Natural killer cell (primary cell): ENCODE measurements at regions not wholly inside any gene's neighbourhood (a gene's known extent, or its start where the extent isn't known, plus 50 kb on each side); places are given as distances from the start of the nearest gene placed in this dataset.

Source experiments
- ATAC-seq, 3 donors: fragments of 150-1000 bp in 2 of 3; fragments of 200-7000 bp in 1 of 3; cut with Tn5 transposase; 1 replicate in 1 of 3; 2 replicates in 2 of 3; pipeline ENCODE4 v1.10.0; 2021; ENCODE audit warnings: mild to moderate bottlenecking in 2 of 3, moderate library complexity in 2 of 3
- DNase-seq, 2 donors: peaks; one replicate each; pipeline versions ENCODE4 v3.0.0 to v3.0.0-alpha.2; 2013 to 2021; ENCODE audit warnings: mixed read lengths in 1 of 2
- H3K27ac ChIP-seq: one replicate; pipeline ENCODE4 v1.5.1; 2013; ENCODE audit warnings: mild to moderate bottlenecking, low read length
- H3K27me3 ChIP-seq: one replicate; pipeline ENCODE4 v1.6.1; 2013; ENCODE audit warnings: low read length; ENCODE audit not compliant: control insufficient read depth, insufficient read depth
- H3K36me3 ChIP-seq: one replicate; pipeline ENCODE4 v1.6.1; 2013; ENCODE audit warnings: low read length; ENCODE audit not compliant: control insufficient read depth, insufficient read depth
- H3K4me1 ChIP-seq: one replicate; pipeline ENCODE4 v1.6.1; 2013; ENCODE audit warnings: low read length; ENCODE audit not compliant: control insufficient read depth, insufficient read depth
- H3K4me3 ChIP-seq: one replicate; pipeline ENCODE4 v1.5.1; 2013; ENCODE audit warnings: low read length
- H3K9me3 ChIP-seq: one replicate; pipeline ENCODE4 v1.6.1; 2013; ENCODE audit warnings: low read length; ENCODE audit not compliant: control insufficient read depth, insufficient read depth
- H3K27ac Mint-ChIP-seq, 2 donors: one replicate each; pipeline ENCODE4 v1.8.0; 2022; ENCODE audit warnings: mild to moderate bottlenecking in 2 of 2, mixed read lengths in 2 of 2, moderate library complexity in 1 of 2
- H3K27me3 Mint-ChIP-seq, 2 donors: one replicate each; pipeline ENCODE4 v1.8.0; 2022; ENCODE audit warnings: low read depth in 2 of 2, mixed read lengths in 2 of 2
- H3K36me3 Mint-ChIP-seq: one replicate; pipeline ENCODE4 v1.8.0; 2022; ENCODE audit warnings: mixed read lengths
- H3K4me1 Mint-ChIP-seq, 2 donors: one replicate each; pipeline ENCODE4 v1.8.0; 2022; ENCODE audit warnings: mixed read lengths in 2 of 2
- H3K4me3 Mint-ChIP-seq: one replicate; pipeline ENCODE4 v1.8.0; 2022; ENCODE audit warnings: mild to moderate bottlenecking, moderate library complexity, mixed read lengths
- H3K9me3 Mint-ChIP-seq, 2 donors: one replicate each; pipeline ENCODE4 v1.8.0; 2022; ENCODE audit warnings: mixed read lengths in 2 of 2
- CTCF ChIP-seq: fragments of 200-600 bp; IDR thresholded peaks from one replicate; pipeline ENCODE4 v1.8.0; 2022; ENCODE audit warnings: antibody characterized with exemption
- WGBS: methylation state at CpG from one replicate; pipeline ENCODE4 v1.1.7; 2013; ENCODE audit warnings: missing lambda C conversion rate; ENCODE audit not compliant: insufficient coverage; 5-methylcytosine and 5-hydroxymethylcytosine counted together
- intact Hi-C: fragments of 100-400 bp; cut with micrococcal nuclease; formaldehyde crosslinking; loops from one replicate; pipeline ENCODE4 v1.14.2; 2022

GRCh38 chr12:115776399-115776798 lies 501.1 kb downstream of the MED13L start:
- no peaks in the 10 kb centered on the region for H3K9me3 ChIP-seq
- WGBS = 90% methylated on average over 1 of the region's 1 CpG
- H3K27me3 Mint-ChIP-seq = peaks cover 0 to 3% of the 10 kb centered on the region in 2 donors

GRCh38 chr12:115774148-115774895 lies 503.2 kb downstream of the MED13L start:
- no peaks in the 10 kb centered on the region for H3K9me3 ChIP-seq
- whole genome bisulfite sequencing = 83% methylated on average over 7 of the region's 9 CpGs
- DNase-seq (no peak), ATAC-seq (no peak)
- no peaks in the 10 kb centered on the region for H3K4me1 ChIP-seq
- no peaks in the 10 kb centered on the region for H3K4me1 Mint-ChIP-seq
- H3K27me3 ChIP-seq = no peaks in the 10 kb centered on the region
- H3K4me3 Mint-ChIP-seq = no peak overlapping the region
- H3K27ac Mint-ChIP-seq = no peak overlapping the region
- intact Hi-C loops = no loop called here
- H3K36me3 Mint-ChIP-seq = no peaks in the 10 kb centered on the region
- no peak overlapping the region for H3K27ac ChIP-seq
- no peak overlapping the region for H3K4me3 ChIP-seq
- H3K36me3 ChIP-seq = no peaks in the 10 kb centered on the region
- peaks cover 0 to 5% of the 10 kb centered on the region in 2 donors for H3K27me3 Mint-ChIP-seq
- H3K9me3 Mint-ChIP-seq = peaks cover 0 to 4% of the 10 kb centered on the region in 2 donors
- no peak for TF ChIP-seq CTCF

More at GRCh38 chr12:115776399-115776798, 501.1 kb downstream of the MED13L start:
- no peak for ATAC-seq
- Mint-ChIP-seq H3K36me3 (no peaks in the 10 kb centered on the region), H3K9me3 (peaks cover 0 to 4% of the 10 kb centered on the region in 2 donors), H3K27ac (no peak overlapping the region), H3K4me3 (no peak overlapping the region), H3K4me1 (no peaks in the 10 kb centered on the region)
- Histone ChIP-seq H3K27ac (no peak overlapping the region), H3K36me3 (no peaks in the 10 kb centered on the region), H3K4me1 (no peaks in the 10 kb centered on the region), H3K27me3 (no peaks in the 10 kb centered on the region), H3K4me3 (no peak overlapping the region)
- no peak for DNase-seq
- no peak for TF ChIP-seq CTCF
- intact Hi-C loops = no loop called here

GRCh38 chr12:115771601-115772000 lies 505.9 kb downstream of the MED13L start:
- DNase-seq = no peak

More at GRCh38 chr12:115771601-115772000, 505.9 kb downstream of the MED13L start:
- no peaks in the 10 kb centered on the region for H3K36me3 Mint-ChIP-seq
- H3K27me3 Mint-ChIP-seq = peaks cover 0 to 6% of the 10 kb centered on the region in 2 donors
- H3K27me3 ChIP-seq = no peaks in the 10 kb centered on the region
- H3K36me3 ChIP-seq = no peaks in the 10 kb centered on the region
- no peaks in the 10 kb centered on the region for H3K4me1 Mint-ChIP-seq
- H3K9me3 ChIP-seq = no peaks in the 10 kb centered on the region
- intact Hi-C loops = no loop called here
- ATAC-seq = no peak
- 76% methylated on average over 4 of the region's 4 CpGs for WGBS
- H3K4me1 ChIP-seq = no peaks in the 10 kb centered on the region
- peaks cover 0 to 4% of the 10 kb centered on the region in 2 donors for H3K9me3 Mint-ChIP-seq
- no peak overlapping the region for H3K4me3 ChIP-seq
- no peak overlapping the region for H3K27ac ChIP-seq
- no peak overlapping the region for H3K4me3 Mint-ChIP-seq
- H3K27ac Mint-ChIP-seq = no peak overlapping the region
- TF ChIP-seq CTCF = no peak
